Rectal smooth muscle tissue (tissue), 1 donor: ENCODE measurements at regions not wholly inside any gene's neighbourhood (a gene's known extent, or its start where the extent isn't known, plus 50 kb on each side); places are given as distances from the start of the nearest gene placed in this dataset.

Experiments
- H3K27ac ChIP-seq: one replicate; pipeline ENCODE4 v1.7.0; 2013; ENCODE audit warnings: low read depth, low read length, inconsistent platforms
- H3K27me3 ChIP-seq: one replicate; pipeline ENCODE4 v1.7.0; 2013; ENCODE audit warnings: low read length; ENCODE audit not compliant: control insufficient read depth, insufficient read depth
- H3K36me3 ChIP-seq: one replicate; pipeline ENCODE4 v1.7.0; 2013; ENCODE audit warnings: low read length; ENCODE audit not compliant: control insufficient read depth, insufficient read depth
- H3K4me1 ChIP-seq: one replicate; pipeline ENCODE4 v1.7.0; 2013; ENCODE audit warnings: low read length; ENCODE audit not compliant: control insufficient read depth, insufficient read depth
- H3K4me3 ChIP-seq: one replicate; pipeline ENCODE4 v1.7.0; 2013; ENCODE audit warnings: low read length
- H3K9ac ChIP-seq: one replicate; pipeline ENCODE4 v1.7.0; 2013; ENCODE audit warnings: low read length

DNA sequence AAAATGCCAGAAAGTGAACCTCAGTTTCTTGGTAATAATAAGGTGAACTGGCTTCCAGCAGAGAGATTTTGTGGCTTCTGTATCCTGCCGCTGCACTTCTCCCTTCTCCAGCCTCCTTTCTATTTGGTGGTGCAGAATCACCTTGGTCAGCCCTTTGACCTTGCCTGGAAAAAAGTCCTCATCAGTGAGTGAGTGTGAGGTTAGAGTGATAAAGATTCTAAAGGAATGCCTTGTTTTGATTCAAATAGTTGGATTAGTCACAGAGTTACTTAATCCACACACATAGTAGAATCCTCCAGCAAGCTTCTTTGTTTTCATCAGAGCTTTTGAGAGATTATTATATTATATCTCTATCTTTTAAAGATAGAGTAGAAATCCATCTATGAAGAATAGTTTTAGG lies 140.9 kb downstream of the KCNRG start:
- Histone ChIP-seq H3K27ac (no peak overlapping the region), H3K4me1 (no peaks in the 10 kb centered on the region), H3K4me3 (no peak overlapping the region), H3K36me3 (no peaks in the 10 kb centered on the region), H3K27me3 (no peaks in the 10 kb centered on the region), H3K9ac (no peak overlapping the region)

DNA sequence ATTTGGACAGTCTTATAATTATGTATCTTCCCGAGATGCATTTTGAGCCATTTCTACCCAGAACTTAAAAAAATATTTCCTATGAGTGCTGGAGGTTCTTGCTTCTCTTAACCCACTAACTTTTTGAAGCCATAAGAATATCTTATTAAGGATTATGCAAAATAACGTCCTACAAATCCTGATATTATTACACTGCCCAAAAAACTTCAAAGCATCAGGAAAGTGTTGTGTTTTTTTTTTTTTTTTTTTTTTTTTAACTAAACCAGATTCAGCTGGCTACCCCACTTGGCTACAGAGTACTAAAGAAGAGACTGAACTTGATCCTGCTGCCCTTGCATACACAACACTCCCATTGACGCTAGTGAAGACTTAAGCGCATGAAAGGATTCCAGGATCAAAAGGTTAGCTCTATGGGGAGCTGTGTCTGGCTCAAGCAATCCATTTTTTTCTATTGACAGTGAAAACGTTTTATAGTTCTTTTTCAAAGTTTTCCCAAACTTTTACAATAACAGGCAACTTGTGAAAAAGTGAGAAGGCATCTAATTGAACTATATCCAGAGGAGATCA lies 141.4 kb downstream of the KCNRG start:
- Histone ChIP-seq H3K27ac (no peak overlapping the region), H3K9ac (no peak overlapping the region), H3K4me1 (no peaks in the 10 kb centered on the region), H3K36me3 (no peaks in the 10 kb centered on the region), H3K27me3 (no peaks in the 10 kb centered on the region), H3K4me3 (no peak overlapping the region)

DNA sequence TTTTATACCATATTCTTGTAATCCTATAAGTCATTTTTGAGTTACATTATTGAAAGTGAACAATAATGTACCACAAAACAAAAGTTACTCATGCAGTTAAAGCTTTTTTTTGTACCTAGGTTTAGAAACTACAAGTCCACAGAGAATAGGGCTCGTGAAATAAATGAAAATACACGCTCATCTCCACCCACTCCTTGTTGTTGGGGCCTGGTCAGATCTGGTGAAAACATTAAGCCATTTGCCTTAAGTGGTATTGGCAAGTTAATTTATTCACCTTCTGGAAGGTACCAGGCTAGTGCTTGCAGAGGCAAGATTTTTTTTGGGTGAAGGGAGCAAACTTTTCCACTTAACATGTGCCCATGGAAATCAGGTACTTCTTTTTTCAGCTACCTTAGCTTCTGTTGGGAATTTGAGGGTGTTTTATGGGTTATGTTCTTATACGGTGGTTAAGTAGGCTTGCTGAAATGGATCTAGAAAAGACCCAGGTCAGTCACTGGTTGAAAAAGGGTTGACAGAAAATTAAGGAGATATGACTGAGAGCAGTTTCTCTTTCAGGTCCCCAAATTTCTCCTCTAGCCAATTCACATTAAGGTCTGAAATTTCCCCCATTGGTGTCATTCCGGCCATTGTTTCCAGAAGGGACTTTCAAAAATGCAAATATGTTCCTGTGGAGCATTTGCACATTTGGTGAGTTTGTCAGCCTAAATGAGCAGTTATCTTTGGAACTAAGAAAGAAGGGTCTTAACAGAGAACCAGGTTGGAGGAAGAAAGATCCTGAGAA lies 143.3 kb downstream of the KCNRG start:
- Histone ChIP-seq H3K4me3 (no peak overlapping the region), H3K36me3 (no peaks in the 10 kb centered on the region), H3K27me3 (no peaks in the 10 kb centered on the region), H3K9ac (no peak overlapping the region), H3K4me1 (no peaks in the 10 kb centered on the region), H3K27ac (no peak overlapping the region)

DNA sequence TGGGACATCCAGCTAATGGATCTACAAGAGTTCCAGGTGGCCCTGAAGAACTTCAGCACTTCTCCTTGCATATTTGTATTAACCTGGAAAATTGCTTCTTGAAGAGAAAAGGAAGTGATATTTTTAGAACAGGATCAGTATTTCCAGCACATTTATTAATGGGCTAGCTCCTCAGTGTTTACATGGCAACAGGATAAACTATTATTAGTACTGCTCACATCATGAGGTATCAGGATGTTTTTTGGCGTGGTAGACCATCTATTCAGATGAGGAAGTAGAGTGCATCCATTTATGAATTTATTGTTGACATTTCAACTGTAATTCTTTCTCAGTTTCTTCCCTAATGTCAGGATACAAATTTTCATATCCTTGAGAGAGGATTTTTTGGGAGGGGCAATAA lies 144.4 kb downstream of the KCNRG start:
- Histone ChIP-seq H3K36me3 (no peaks in the 10 kb centered on the region), H3K9ac (no peak overlapping the region), H3K27ac (no peak overlapping the region), H3K4me1 (no peaks in the 10 kb centered on the region), H3K27me3 (no peaks in the 10 kb centered on the region), H3K4me3 (no peak overlapping the region)

DNA sequence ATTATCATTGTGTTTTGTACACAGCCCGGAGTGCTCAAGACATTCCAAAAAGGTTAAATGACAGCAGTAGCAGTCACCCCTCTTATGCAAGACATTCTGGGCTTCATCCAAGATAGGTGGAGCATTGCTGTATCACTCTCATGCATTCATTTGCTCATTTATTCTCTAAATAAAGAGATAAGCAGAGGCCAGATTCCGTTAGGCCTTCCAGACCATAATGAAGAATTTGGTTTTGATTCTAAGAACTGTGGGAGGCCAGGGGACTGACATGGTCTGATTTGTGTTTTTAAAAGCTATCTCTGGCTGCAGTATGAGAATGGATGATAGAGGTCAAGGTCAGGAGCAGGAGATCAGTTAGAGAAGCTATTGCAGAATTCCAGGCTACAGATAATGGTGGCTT lies 145.8 kb downstream of the KCNRG start:
- Histone ChIP-seq H3K4me1 (no peaks in the 10 kb centered on the region), H3K9ac (no peak overlapping the region), H3K27ac (no peak overlapping the region), H3K36me3 (no peaks in the 10 kb centered on the region), H3K27me3 (no peaks in the 10 kb centered on the region), H3K4me3 (no peak overlapping the region)

DNA sequence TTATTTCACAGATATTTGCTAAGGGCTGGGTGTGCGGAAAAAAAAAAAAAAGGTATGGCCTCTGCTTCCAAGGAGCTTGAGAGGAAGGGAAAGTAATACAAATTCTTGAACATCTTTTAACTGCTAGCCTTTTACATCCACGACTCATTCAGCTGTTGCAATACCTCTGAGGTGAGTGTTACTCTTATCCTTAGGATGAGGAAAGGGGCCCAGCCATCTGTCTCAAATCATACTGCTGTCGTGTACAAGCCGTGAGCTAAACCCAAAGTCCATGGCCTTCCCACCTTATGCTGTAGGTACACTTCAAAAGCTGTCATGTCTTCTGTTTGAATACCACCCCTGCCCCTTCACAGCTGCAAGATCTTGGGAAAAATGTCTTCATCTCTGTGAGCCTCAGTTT lies 146.8 kb downstream of the KCNRG start:
- Histone ChIP-seq H3K27ac (no peak overlapping the region), H3K36me3 (no peaks in the 10 kb centered on the region), H3K4me3 (no peak overlapping the region), H3K9ac (no peak overlapping the region), H3K27me3 (no peaks in the 10 kb centered on the region), H3K4me1 (no peaks in the 10 kb centered on the region)

DNA sequence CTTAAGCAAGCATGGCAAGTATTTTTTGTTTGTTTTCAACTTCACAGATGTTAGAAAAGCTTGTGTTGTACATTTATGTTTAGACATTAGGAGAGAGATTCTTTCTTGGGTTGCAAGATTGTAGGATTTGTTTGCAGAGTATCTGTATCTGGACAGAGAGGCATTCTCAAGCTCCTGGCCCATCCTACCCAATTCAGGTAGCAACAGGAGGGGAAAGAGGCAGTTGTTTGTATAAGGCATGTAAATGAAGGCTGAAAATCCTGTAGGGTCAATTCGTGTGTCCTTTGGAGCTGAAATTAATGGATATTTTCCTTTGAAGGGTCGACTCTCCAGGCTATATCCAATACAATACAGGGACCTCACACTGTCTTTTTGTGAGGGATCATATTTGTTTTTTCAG lies 147.3 kb downstream of the KCNRG start:
- H3K9ac ChIP-seq: no peak overlapping the region
- no peaks in the 10 kb centered on the region for H3K4me1 ChIP-seq
- no peak overlapping the region for H3K4me3 ChIP-seq
- no peak overlapping the region for H3K27ac ChIP-seq
- H3K36me3 ChIP-seq: no peaks in the 10 kb centered on the region
- no peaks in the 10 kb centered on the region for H3K27me3 ChIP-seq

DNA sequence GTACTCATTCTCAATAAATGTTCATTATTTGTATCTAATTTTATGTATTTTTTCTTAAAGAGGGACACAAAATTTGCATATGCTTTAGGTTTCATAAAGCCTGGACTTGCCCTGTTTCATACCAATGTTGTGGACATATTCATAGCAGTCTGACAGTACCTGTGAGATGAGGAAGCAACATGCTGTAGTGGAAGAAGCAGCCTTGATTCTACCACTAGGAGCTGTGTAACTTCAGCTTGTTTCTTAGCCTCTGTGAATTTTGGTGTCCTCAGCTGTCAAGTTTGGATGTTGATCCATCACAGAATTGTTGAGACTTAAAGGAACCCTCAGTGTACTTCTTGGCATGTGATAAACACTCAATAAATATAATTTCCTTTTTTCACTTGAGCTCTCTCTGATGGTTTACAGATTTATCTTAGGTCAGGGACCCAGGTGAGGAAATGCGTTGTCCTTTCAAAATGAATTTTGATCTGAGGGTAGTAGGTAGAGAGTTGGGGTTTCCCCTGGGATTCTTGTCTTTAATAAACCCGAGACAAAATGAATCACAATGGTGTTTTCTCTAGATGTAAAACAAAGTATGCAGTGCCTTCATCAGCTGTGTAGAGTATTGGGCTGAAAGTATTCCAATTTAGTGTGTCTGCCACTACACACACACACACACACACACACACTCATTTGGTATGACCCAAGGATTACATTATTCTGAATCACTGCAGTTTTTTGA lies 152.1 kb downstream of the KCNRG start:
- Histone ChIP-seq H3K9ac (no peak overlapping the region), H3K4me3 (no peak overlapping the region), H3K27me3 (no peaks in the 10 kb centered on the region), H3K4me1 (no peaks in the 10 kb centered on the region), H3K27ac (no peak overlapping the region), H3K36me3 (no peaks in the 10 kb centered on the region)

DNA sequence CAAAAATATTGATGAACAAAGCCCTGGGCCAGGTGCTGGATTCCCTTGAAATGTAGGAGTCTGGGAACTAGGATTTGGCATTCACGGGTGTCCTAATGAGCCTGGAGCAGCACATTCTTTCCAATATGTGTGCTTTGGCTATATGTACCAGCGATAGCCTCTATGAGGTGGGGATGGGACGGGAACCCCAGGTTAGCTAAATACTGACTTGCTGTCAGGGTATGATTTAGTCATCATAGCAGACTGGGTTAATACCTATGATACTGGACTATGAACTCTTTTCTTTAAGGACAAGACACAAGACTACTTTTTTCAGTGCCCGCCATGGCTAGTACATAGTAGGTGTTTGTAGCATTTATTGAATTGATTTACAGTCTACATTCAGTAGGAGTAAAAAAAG lies 152.7 kb downstream of the KCNRG start:
- no peaks in the 10 kb centered on the region for H3K27me3 ChIP-seq
- H3K9ac ChIP-seq: no peak overlapping the region
- H3K27ac ChIP-seq: no peak overlapping the region
- H3K4me1 ChIP-seq: no peaks in the 10 kb centered on the region
- H3K36me3 ChIP-seq: no peaks in the 10 kb centered on the region
- H3K4me3 ChIP-seq: no peak overlapping the region

DNA sequence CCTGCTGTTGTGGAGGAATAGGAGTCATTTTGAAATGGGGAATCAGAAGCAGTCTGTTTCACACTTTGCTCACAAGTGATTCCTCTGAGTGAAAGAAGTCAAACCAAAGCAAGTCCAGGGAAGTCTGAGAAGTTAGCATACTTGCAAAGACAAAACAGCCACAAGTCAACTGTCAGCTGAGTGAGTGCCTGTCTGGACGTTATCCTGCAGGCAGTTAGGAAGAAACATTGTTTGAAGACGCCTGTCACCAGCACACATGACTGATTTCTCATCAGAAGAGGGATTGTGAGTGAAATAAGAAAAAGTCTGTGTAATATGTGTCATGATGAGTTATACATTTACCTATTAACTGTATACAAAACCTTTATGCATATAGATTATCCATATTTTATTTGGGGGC lies 153.5 kb downstream of the KCNRG start:
- no peaks in the 10 kb centered on the region for H3K36me3 ChIP-seq
- no peak overlapping the region for H3K4me3 ChIP-seq
- no peaks in the 10 kb centered on the region for H3K4me1 ChIP-seq
- no peak overlapping the region for H3K9ac ChIP-seq
- H3K27me3 ChIP-seq: no peaks in the 10 kb centered on the region
- no peak overlapping the region for H3K27ac ChIP-seq

DNA sequence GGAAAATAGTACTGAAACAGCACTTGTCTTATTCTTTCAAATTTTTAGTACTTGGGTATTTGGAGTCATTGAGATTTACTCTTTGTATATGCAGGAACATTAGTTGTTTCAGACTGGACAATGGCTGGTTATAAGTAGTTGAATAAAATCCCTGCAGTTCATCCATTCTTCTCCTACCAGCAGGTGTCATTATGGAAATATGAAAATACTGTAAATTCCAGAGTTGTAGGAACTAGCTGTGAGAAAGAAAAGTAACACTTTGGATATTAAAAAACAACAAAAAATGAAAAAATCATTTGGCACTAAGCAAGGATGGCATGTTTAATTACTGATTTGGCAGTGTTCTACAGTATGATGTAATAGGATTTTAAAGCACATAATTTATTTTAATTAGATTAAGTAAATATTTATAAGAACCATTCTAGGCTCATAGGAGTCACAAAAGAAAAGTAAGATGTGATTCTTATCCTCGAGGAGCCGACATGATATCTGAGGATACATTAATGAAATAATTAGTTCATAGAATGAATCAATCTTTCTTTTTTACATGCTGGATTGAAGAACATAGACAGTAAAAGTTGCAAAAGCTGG lies 155.3 kb downstream of the KCNRG start:
- Histone ChIP-seq H3K4me3 (no peak overlapping the region), H3K4me1 (no peaks in the 10 kb centered on the region), H3K27ac (no peak overlapping the region), H3K27me3 (no peaks in the 10 kb centered on the region), H3K36me3 (no peaks in the 10 kb centered on the region), H3K9ac (no peak overlapping the region)

DNA sequence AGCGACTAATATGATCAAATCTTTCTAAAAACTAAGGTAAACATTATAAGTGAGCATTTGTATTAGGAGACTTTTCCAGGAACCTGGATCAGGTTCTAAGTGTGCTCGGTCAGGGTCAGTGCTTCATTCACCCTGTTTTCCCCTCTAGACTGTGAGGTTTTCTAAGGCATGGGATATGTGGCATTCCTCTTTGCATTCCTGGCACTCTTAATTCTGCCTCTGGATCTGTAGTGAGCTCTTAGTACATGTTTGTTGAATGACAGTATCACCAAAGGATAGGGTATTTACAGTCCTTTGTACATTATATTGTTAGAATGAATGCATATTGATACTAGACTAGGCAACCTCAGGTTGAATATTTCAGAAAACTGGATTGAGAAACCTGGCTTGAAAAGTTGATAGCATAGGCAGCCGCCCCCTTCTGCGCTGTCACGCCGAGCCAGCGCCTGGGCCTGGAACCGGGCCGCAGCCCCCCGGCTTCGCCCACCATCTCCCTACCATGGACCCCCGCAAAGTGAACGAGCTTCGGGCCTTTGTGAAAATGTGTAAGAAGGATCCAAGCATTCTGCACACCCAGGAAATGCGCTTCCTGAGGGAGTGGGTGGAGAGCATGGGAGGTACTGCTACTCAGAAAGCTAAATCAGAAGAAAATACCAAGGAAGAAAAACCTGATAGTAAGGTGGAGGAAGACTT lies 156.5 kb downstream of the KCNRG start:
- H3K4me1 ChIP-seq: no peaks in the 10 kb centered on the region
- no peaks in the 10 kb centered on the region for H3K36me3 ChIP-seq
- no peak overlapping the region for H3K4me3 ChIP-seq
- no peak overlapping the region for H3K27ac ChIP-seq
- H3K9ac ChIP-seq: no peak overlapping the region
- no peaks in the 10 kb centered on the region for H3K27me3 ChIP-seq
